ENCODE measurements at regions not wholly inside any gene's neighbourhood (a gene's known extent, or its start where the extent isn't known, plus 50 kb on each side); places are given as distances from the start of the nearest gene placed in this dataset.
"Not testable (repeated sequence)": the region's sequence is repeated elsewhere in the genome, so short reads cannot be mapped to it uniquely, and the experiment has no call there.

GRCh38 chr10:9402507-9403195 is 1348.2 kb downstream of the GATA3 start:
- H3K4me2 ChIP-seq (ENCODE audit: low read length); H3K4ac ChIP-seq (ENCODE audit: low read depth, low read length); H3K9me3 ChIP-seq (ENCODE audit: insufficient read depth, low read depth, low read length); H3K27ac ChIP-seq (ENCODE audit: low read depth, low read length); H3K14ac ChIP-seq (ENCODE audit: low read length); H2BK5ac ChIP-seq (ENCODE audit: low read depth, low read length, poor library complexity); H4K91ac ChIP-seq (ENCODE audit: low read depth, low read length); DNase-seq; H2AFZ ChIP-seq (ENCODE audit: insufficient read depth, low read length, poor library complexity); H4K8ac ChIP-seq (ENCODE audit: low read depth, low read length); H3K4me1 ChIP-seq (ENCODE audit: control insufficient read depth in 1 of 2, insufficient read depth in 2 of 2, low read length in 2 of 2); H2BK12ac ChIP-seq (ENCODE audit: low read length); H3K18ac ChIP-seq (ENCODE audit: low read length); H2AK5ac ChIP-seq (ENCODE audit: low read length); H3K36me3 ChIP-seq (ENCODE audit: control insufficient read depth in 1 of 2, insufficient read depth in 2 of 2, low read length in 2 of 2); H3K23ac ChIP-seq (ENCODE audit: low read length); H3K79me2 ChIP-seq (ENCODE audit: control insufficient read depth, insufficient read depth, low read length, poor library complexity); H3K79me1 ChIP-seq (ENCODE audit: low read length); H3K27me3 ChIP-seq (ENCODE audit: insufficient read depth, low read length); H3K9ac ChIP-seq (ENCODE audit: low read length); H2BK120ac ChIP-seq (ENCODE audit: insufficient read depth, low read length, poor library complexity); H3K4me3 ChIP-seq (ENCODE audit: low read depth, low read length); H4K12ac ChIP-seq (ENCODE audit: low read depth, low read length): not testable (repeated sequence)
- WGBS (ENCODE audit: extremely low coverage, insufficient coverage, insufficient read length): no CpG with 5 or more reads among the region's 9 CpGs

- not testable (repeated sequence) for H4K8ac ChIP-seq (ENCODE audit: low read depth, low read length); H3K9me3 ChIP-seq (ENCODE audit: insufficient read depth, low read depth, low read length); H3K27me3 ChIP-seq (ENCODE audit: insufficient read depth, low read length); H3K9ac ChIP-seq (ENCODE audit: low read length); H4K12ac ChIP-seq (ENCODE audit: low read depth, low read length); H3K4me2 ChIP-seq (ENCODE audit: low read length); H3K36me3 ChIP-seq (ENCODE audit: control insufficient read depth in 1 of 2, insufficient read depth in 2 of 2, low read length in 2 of 2); H2BK120ac ChIP-seq (ENCODE audit: insufficient read depth, low read length, poor library complexity); H3K18ac ChIP-seq (ENCODE audit: low read length); H3K4ac ChIP-seq (ENCODE audit: low read depth, low read length); DNase-seq; H4K91ac ChIP-seq (ENCODE audit: low read depth, low read length); H2AFZ ChIP-seq (ENCODE audit: insufficient read depth, low read length, poor library complexity); H3K4me3 ChIP-seq (ENCODE audit: low read depth, low read length); H2AK5ac ChIP-seq (ENCODE audit: low read length); H3K23ac ChIP-seq (ENCODE audit: low read length); H2BK5ac ChIP-seq (ENCODE audit: low read depth, low read length, poor library complexity); H3K14ac ChIP-seq (ENCODE audit: low read length); H3K79me1 ChIP-seq (ENCODE audit: low read length); H2BK12ac ChIP-seq (ENCODE audit: low read length); H3K79me2 ChIP-seq (ENCODE audit: control insufficient read depth, insufficient read depth, low read length, poor library complexity); H3K27ac ChIP-seq (ENCODE audit: low read depth, low read length); H3K4me1 ChIP-seq (ENCODE audit: control insufficient read depth in 1 of 2, insufficient read depth in 2 of 2, low read length in 2 of 2)
- WGBS (ENCODE audit: extremely low coverage, insufficient coverage, insufficient read length): no CpG with 5 or more reads among the region's 29 CpGs
These were observed 1352.7 kb downstream of the GATA3 start for GRCh38 chr10:9407201-9407600.

- Histone ChIP-seq H4K8ac (ENCODE audit: low read depth, low read length) (no peak overlapping the region), H2AK5ac (ENCODE audit: low read length) (no peak overlapping the region), H3K36me3 (ENCODE audit: control insufficient read depth in 1 of 2, insufficient read depth in 2 of 2, low read length in 2 of 2) (no peaks in the 10 kb centered on the region), H3K18ac (ENCODE audit: low read length) (no peak overlapping the region), H3K4me1 (ENCODE audit: control insufficient read depth in 1 of 2, insufficient read depth in 2 of 2, low read length in 2 of 2) (no peaks in the 10 kb centered on the region), H3K4me2 (ENCODE audit: low read length) (no peak overlapping the region), H4K91ac (ENCODE audit: low read depth, low read length) (no peak overlapping the region), H3K4me3 (ENCODE audit: low read depth, low read length) (no peak overlapping the region), H2BK120ac (ENCODE audit: insufficient read depth, low read length, poor library complexity) (no peak overlapping the region), H2BK5ac (ENCODE audit: low read depth, low read length, poor library complexity) (no peak overlapping the region), H3K27me3 (ENCODE audit: insufficient read depth, low read length) (no peaks in the 10 kb centered on the region), H3K23ac (ENCODE audit: low read length) (no peak overlapping the region), H3K14ac (ENCODE audit: low read length) (no peak overlapping the region), H3K79me2 (ENCODE audit: control insufficient read depth, insufficient read depth, low read length, poor library complexity) (no peaks in the 10 kb centered on the region), H3K9me3 (ENCODE audit: insufficient read depth, low read depth, low read length) (no peaks in the 10 kb centered on the region), H2AFZ (ENCODE audit: insufficient read depth, low read length, poor library complexity) (no peak overlapping the region), H2BK12ac (ENCODE audit: low read length) (no peak overlapping the region), H3K27ac (ENCODE audit: low read depth, low read length) (no peak overlapping the region), H3K4ac (ENCODE audit: low read depth, low read length) (no peak overlapping the region), H3K9ac (ENCODE audit: low read length) (no peak overlapping the region), H4K12ac (ENCODE audit: low read depth, low read length) (no peak overlapping the region), H3K79me1 (ENCODE audit: low read length) (no peaks in the 10 kb centered on the region)
- WGBS (ENCODE audit: extremely low coverage, insufficient coverage, insufficient read length): no CpG with 5 or more reads among the region's 1 CpG
- DNase-seq: no peak
These were observed 1361.8 kb downstream of the GATA3 start for GRCh38 chr10:9416331-9416730.

GRCh38 chr10:9419757-9420156 is 1365.3 kb downstream of the GATA3 start:
- Histone ChIP-seq H2BK120ac (ENCODE audit: insufficient read depth, low read length, poor library complexity) (no peak overlapping the region), H4K91ac (ENCODE audit: low read depth, low read length) (no peak overlapping the region), H2AFZ (ENCODE audit: insufficient read depth, low read length, poor library complexity) (no peak overlapping the region), H3K79me1 (ENCODE audit: low read length) (no peaks in the 10 kb centered on the region), H3K23ac (ENCODE audit: low read length) (no peak overlapping the region), H2AK5ac (ENCODE audit: low read length) (no peak overlapping the region), H3K27me3 (ENCODE audit: insufficient read depth, low read length) (no peaks in the 10 kb centered on the region), H3K9me3 (ENCODE audit: insufficient read depth, low read depth, low read length) (no peaks in the 10 kb centered on the region), H4K12ac (ENCODE audit: low read depth, low read length) (no peak overlapping the region), H3K18ac (ENCODE audit: low read length) (no peak overlapping the region), H4K8ac (ENCODE audit: low read depth, low read length) (no peak overlapping the region), H3K14ac (ENCODE audit: low read length) (no peak overlapping the region), H3K79me2 (ENCODE audit: control insufficient read depth, insufficient read depth, low read length, poor library complexity) (no peaks in the 10 kb centered on the region), H2BK5ac (ENCODE audit: low read depth, low read length, poor library complexity) (no peak overlapping the region), H3K27ac (ENCODE audit: low read depth, low read length) (no peak overlapping the region), H3K36me3 (ENCODE audit: control insufficient read depth in 1 of 2, insufficient read depth in 2 of 2, low read length in 2 of 2) (no peaks in the 10 kb centered on the region), H3K4me2 (ENCODE audit: low read length) (no peak overlapping the region), H3K9ac (ENCODE audit: low read length) (no peak overlapping the region), H3K4me3 (ENCODE audit: low read depth, low read length) (no peak overlapping the region), H2BK12ac (ENCODE audit: low read length) (no peak overlapping the region), H3K4me1 (ENCODE audit: control insufficient read depth in 1 of 2, insufficient read depth in 2 of 2, low read length in 2 of 2) (no peaks in the 10 kb centered on the region), H3K4ac (ENCODE audit: low read depth, low read length) (no peak overlapping the region)
- no peak for DNase-seq
